Neural cell (in vitro differentiated cells): ENCODE measurements at regions not wholly inside any gene's neighbourhood (a gene's known extent, or its start where the extent isn't known, plus 50 kb on each side); places are given as distances from the start of the nearest gene placed in this dataset.

Source experiments
- H2AFZ ChIP-seq: fragments of 200-600, 300-800 bp; sonication (generic), shearing (Covaris generic); 2 replicates; pipeline ENCODE4 v1.6.0; 2014; ENCODE audit warnings: low read depth, mild to moderate bottlenecking, antibody characterized with exemption, low read length, moderate library complexity
- H3F3A ChIP-seq: fragments of 200-600 bp; shearing (Covaris generic); 2 replicates; pipeline ENCODE4 v1.6.1; 2016; ENCODE audit warnings: mild to moderate bottlenecking, moderate library complexity, mixed read lengths, antibody characterized with exemption, low read length; ENCODE audit not compliant: insufficient read depth, poor library complexity, severe bottlenecking
- H3K27ac ChIP-seq: fragments of 200-600, 300-800 bp; sonication (generic), shearing (Covaris generic); 2 replicates; pipeline ENCODE4 v1.5.1; 2014; ENCODE audit warnings: mild to moderate bottlenecking, low read length, moderate library complexity
- H3K27me3 ChIP-seq: fragments of 300-800, 200-600 bp; sonication (generic), shearing (Covaris generic); 2 replicates; pipeline ENCODE4 v1.6.0; 2014; ENCODE audit warnings: mild to moderate bottlenecking, low read depth, low read length, moderate library complexity; ENCODE audit not compliant: insufficient read depth
- H3K36me3 ChIP-seq: fragments of 300-800, 200-600 bp; sonication (generic), shearing (Covaris generic); 2 replicates; pipeline ENCODE4 v1.5.1; 2014; ENCODE audit warnings: mild to moderate bottlenecking, antibody characterized with exemption, low read length, moderate library complexity; ENCODE audit not compliant: insufficient read depth
- H3K4me2 ChIP-seq: fragments of 300-800, 200-600 bp; sonication (generic), shearing (Covaris generic); 2 replicates; pipeline ENCODE4 v1.6.0; 2014; ENCODE audit warnings: mild to moderate bottlenecking, low read length
- H3K4me3 ChIP-seq: fragments of 300-800, 200-600 bp; sonication (generic), shearing (Covaris generic); 2 replicates; pipeline ENCODE4 v1.5.1; 2014; ENCODE audit warnings: mild to moderate bottlenecking, low read length, moderate library complexity
- H3K79me2 ChIP-seq: fragments of 200-600 bp; shearing (Covaris generic); replicated peaks from 2 replicates; pipeline ENCODE4 v1.6.0; 2014; ENCODE audit warnings: mild to moderate bottlenecking, low read length, moderate library complexity; ENCODE audit not compliant: insufficient read depth
- H3K9ac ChIP-seq: fragments of 300-800, 200-600 bp; sonication (generic), shearing (Covaris generic); 2 replicates; pipeline ENCODE4 v1.6.1; 2016; ENCODE audit warnings: mild to moderate bottlenecking, low read length, mixed read lengths
- H3K9me2 ChIP-seq: fragments of 200-600 bp; shearing (Covaris generic); 2 replicates; pipeline ENCODE4 v1.6.1; 2016; ENCODE audit warnings: mild to moderate bottlenecking, low read length, mixed read lengths; ENCODE audit not compliant: insufficient read depth
- H3K9me3 ChIP-seq: fragments of 200-600, 300-800 bp; sonication (generic), shearing (Covaris generic); 2 replicates; pipeline ENCODE4 v1.6.1; 2016; ENCODE audit warnings: mild to moderate bottlenecking, mixed run types, low read length, moderate library complexity, mixed read lengths
- H4K20me1 ChIP-seq: fragments of 200-600 bp; shearing (Covaris generic); 2 replicates; pipeline ENCODE4 v1.6.1; 2016; ENCODE audit warnings: mild to moderate bottlenecking, mixed run types; ENCODE audit not compliant: insufficient read depth
- EP300 ChIP-seq: fragments of 450-650 bp; conservative IDR thresholded peaks from 2 replicates; pipeline ENCODE4 v1.6.1; 2014; ENCODE audit warnings: antibody characterized with exemption, mild to moderate bottlenecking, moderate library complexity; ENCODE audit not compliant: poor library complexity, severe bottlenecking
- EZH2 ChIP-seq: fragments of 200-600, 300-800 bp; shearing (Covaris generic), sonication (generic); IDR thresholded peaks from 2 replicates; pipeline ENCODE4 v1.6.1; 2014; ENCODE audit warnings: antibody characterized with exemption, low read length, borderline replicate concordance, mild to moderate bottlenecking; ENCODE audit not compliant: insufficient read depth, poor library complexity, severe bottlenecking
- MXI1 ChIP-seq: fragments of 450-650 bp; conservative IDR thresholded peaks from 2 replicates; pipeline ENCODE4 v1.6.1; 2014; ENCODE audit warnings: antibody characterized with exemption, mild to moderate bottlenecking; ENCODE audit not compliant: poor library complexity, severe bottlenecking
- POLR2AphosphoS5 ChIP-seq: IDR thresholded peaks from 2 replicates; pipeline ENCODE4 v1.6.1; 2012
- RAD21 ChIP-seq: fragments of 450-650 bp; conservative IDR thresholded peaks from 2 replicates; pipeline ENCODE4 v1.6.1; 2014; ENCODE audit warnings: antibody characterized with exemption, mild to moderate bottlenecking, moderate library complexity
- SMC3 ChIP-seq: fragments of 450-650 bp; conservative IDR thresholded peaks from 2 replicates; pipeline ENCODE4 v1.6.1; 2014; ENCODE audit warnings: antibody characterized with exemption, mild to moderate bottlenecking, moderate library complexity; ENCODE audit not compliant: poor library complexity
- TAF1 ChIP-seq: IDR thresholded peaks from 2 replicates; pipeline ENCODE4 v1.6.1; 2012; ENCODE audit warnings: low read depth
- TF ChIP-seq, protein P1 (sequence below): IDR thresholded peaks from 2 replicates; pipeline ENCODE4 v1.6.1; 2012; ENCODE audit warnings: borderline replicate concordance
- TF ChIP-seq, protein P2 (sequence below): fragments of 450-650 bp; IDR thresholded peaks from 2 replicates; pipeline ENCODE4 v1.5.1; 2014; ENCODE audit warnings: antibody characterized with exemption, mild to moderate bottlenecking, moderate library complexity; ENCODE audit not compliant: poor library complexity, severe bottlenecking

DNA sequence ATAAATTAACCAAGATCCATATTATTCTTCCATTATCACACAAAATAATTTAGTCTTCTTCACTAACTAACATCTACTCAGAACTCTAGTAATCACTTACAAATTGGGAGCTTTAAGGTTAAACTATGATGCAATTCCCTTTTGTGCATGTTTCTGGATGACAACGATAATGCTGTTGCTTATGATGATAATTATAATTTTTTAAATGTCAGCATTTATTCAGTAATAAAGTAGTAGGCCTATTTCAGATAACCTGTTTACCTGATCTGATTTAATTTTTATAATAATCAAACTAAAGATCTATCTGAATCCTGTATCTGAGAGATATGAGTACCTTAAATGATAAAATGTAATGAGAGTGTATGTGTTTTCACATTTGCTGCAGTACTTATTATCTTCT, 507.8 kb upstream of the GRID2 start:
- Histone ChIP-seq H2AFZ (no peak overlapping the region), H3K4me2 (no peak overlapping the region), H3F3A (no peaks in the 10 kb centered on the region), H3K4me3 (no peak overlapping the region), H3K9me2 (no peaks in the 10 kb centered on the region), H3K9me3 (no peaks in the 10 kb centered on the region), H3K9ac (no peak overlapping the region), H3K36me3 (no peaks in the 10 kb centered on the region), H3K27me3 (no peaks in the 10 kb centered on the region), H4K20me1 (no peaks in the 10 kb centered on the region), H3K27ac (no peak overlapping the region), H3K79me2 (no peaks in the 10 kb centered on the region)
- TF ChIP-seq TAF1 (no peak), RAD21 (no peak), EP300 (no peak), POLR2AphosphoS5 (no peak), EZH2 (no peak), SMC3 (no peak), MXI1 (no peak)
- TF ChIP-seq, protein P1, sequence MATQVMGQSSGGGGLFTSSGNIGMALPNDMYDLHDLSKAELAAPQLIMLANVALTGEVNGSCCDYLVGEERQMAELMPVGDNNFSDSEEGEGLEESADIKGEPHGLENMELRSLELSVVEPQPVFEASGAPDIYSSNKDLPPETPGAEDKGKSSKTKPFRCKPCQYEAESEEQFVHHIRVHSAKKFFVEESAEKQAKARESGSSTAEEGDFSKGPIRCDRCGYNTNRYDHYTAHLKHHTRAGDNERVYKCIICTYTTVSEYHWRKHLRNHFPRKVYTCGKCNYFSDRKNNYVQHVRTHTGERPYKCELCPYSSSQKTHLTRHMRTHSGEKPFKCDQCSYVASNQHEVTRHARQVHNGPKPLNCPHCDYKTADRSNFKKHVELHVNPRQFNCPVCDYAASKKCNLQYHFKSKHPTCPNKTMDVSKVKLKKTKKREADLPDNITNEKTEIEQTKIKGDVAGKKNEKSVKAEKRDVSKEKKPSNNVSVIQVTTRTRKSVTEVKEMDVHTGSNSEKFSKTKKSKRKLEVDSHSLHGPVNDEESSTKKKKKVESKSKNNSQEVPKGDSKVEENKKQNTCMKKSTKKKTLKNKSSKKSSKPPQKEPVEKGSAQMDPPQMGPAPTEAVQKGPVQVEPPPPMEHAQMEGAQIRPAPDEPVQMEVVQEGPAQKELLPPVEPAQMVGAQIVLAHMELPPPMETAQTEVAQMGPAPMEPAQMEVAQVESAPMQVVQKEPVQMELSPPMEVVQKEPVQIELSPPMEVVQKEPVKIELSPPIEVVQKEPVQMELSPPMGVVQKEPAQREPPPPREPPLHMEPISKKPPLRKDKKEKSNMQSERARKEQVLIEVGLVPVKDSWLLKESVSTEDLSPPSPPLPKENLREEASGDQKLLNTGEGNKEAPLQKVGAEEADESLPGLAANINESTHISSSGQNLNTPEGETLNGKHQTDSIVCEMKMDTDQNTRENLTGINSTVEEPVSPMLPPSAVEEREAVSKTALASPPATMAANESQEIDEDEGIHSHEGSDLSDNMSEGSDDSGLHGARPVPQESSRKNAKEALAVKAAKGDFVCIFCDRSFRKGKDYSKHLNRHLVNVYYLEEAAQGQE: no peak
- TF ChIP-seq, protein P2, sequence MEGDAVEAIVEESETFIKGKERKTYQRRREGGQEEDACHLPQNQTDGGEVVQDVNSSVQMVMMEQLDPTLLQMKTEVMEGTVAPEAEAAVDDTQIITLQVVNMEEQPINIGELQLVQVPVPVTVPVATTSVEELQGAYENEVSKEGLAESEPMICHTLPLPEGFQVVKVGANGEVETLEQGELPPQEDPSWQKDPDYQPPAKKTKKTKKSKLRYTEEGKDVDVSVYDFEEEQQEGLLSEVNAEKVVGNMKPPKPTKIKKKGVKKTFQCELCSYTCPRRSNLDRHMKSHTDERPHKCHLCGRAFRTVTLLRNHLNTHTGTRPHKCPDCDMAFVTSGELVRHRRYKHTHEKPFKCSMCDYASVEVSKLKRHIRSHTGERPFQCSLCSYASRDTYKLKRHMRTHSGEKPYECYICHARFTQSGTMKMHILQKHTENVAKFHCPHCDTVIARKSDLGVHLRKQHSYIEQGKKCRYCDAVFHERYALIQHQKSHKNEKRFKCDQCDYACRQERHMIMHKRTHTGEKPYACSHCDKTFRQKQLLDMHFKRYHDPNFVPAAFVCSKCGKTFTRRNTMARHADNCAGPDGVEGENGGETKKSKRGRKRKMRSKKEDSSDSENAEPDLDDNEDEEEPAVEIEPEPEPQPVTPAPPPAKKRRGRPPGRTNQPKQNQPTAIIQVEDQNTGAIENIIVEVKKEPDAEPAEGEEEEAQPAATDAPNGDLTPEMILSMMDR: no peak

DNA sequence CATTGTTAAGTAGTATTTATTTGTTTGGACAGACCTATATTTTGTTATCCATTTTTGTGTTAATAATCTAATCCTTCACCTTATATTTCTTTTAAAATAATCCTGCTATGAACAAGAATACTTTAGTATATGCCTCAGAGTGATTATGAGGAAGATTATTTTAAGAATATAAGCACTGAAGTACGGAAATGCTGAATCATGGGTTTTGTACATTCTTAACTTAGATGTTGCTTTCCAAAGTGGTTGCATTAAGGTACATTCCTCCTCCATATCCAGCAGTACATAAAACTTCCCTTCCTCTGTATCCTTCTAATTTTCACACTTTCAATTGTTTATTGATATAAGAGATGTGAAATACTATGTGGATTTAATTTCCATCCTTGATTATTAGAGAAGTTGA, 491.4 kb upstream of the GRID2 start:
- H3F3A ChIP-seq: no peaks in the 10 kb centered on the region
- H3K36me3 ChIP-seq: no peaks in the 10 kb centered on the region
- H3K4me2 ChIP-seq: no peak overlapping the region
- no peak overlapping the region for H2AFZ ChIP-seq
- no peaks in the 10 kb centered on the region for H4K20me1 ChIP-seq
- no peaks in the 10 kb centered on the region for H3K9me2 ChIP-seq
- no peak for TF ChIP-seq RAD21
- TF ChIP-seq POLR2AphosphoS5: no peak
- TF ChIP-seq SMC3: no peak
- no peak for TF ChIP-seq EZH2
- TF ChIP-seq, protein P2: no peak
- no peak for TF ChIP-seq EP300
- no peaks in the 10 kb centered on the region for H3K27me3 ChIP-seq
- no peak overlapping the region for H3K4me3 ChIP-seq
- no peaks in the 10 kb centered on the region for H3K9me3 ChIP-seq
- H3K27ac ChIP-seq: no peak overlapping the region
- no peaks in the 10 kb centered on the region for H3K79me2 ChIP-seq
- H3K9ac ChIP-seq: no peak overlapping the region
